ENCODE measurements at regions not wholly inside any gene's neighbourhood (a gene's known extent, or its start where the extent isn't known, plus 50 kb on each side); places are given as distances from the start of the nearest gene placed in this dataset.

DNA sequence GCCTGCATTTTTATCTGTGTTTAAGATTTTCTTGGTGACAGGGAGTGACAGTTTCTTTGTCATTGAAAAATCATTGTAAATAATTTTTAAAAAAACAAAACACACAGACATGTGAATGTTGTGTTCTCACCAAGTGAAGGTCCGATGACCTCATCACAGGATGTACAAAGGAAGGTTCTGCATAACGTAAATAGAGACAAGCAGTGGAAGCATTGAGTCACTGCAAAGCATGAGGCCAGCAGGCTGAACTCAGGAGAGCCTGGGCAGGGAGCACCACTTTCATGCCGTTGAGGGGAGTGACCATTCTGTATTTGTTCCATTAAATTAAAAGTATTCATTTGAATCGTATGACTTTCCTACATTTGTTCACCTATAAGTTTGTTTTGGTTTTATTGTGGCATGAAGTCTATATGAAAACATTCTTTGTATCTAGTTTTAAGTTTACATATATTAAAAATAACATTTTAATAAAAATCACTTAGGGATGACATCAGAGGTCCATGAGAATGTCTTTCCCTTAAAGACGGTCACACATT, 70.4 kb upstream of the TLE1 start:
- no peak overlapping the region for H3K4me3 ChIP-seq (ENCODE audit: low read length)
- peak; percentile 78 for DNase-seq (ENCODE audit: low read depth)
- TF ChIP-seq, protein P1, sequence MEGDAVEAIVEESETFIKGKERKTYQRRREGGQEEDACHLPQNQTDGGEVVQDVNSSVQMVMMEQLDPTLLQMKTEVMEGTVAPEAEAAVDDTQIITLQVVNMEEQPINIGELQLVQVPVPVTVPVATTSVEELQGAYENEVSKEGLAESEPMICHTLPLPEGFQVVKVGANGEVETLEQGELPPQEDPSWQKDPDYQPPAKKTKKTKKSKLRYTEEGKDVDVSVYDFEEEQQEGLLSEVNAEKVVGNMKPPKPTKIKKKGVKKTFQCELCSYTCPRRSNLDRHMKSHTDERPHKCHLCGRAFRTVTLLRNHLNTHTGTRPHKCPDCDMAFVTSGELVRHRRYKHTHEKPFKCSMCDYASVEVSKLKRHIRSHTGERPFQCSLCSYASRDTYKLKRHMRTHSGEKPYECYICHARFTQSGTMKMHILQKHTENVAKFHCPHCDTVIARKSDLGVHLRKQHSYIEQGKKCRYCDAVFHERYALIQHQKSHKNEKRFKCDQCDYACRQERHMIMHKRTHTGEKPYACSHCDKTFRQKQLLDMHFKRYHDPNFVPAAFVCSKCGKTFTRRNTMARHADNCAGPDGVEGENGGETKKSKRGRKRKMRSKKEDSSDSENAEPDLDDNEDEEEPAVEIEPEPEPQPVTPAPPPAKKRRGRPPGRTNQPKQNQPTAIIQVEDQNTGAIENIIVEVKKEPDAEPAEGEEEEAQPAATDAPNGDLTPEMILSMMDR (IDR thresholded peaks at IDR 0.05; ENCODE audit: insufficient read depth, low read depth, low read length, missing control alignments): no peak

DNA sequence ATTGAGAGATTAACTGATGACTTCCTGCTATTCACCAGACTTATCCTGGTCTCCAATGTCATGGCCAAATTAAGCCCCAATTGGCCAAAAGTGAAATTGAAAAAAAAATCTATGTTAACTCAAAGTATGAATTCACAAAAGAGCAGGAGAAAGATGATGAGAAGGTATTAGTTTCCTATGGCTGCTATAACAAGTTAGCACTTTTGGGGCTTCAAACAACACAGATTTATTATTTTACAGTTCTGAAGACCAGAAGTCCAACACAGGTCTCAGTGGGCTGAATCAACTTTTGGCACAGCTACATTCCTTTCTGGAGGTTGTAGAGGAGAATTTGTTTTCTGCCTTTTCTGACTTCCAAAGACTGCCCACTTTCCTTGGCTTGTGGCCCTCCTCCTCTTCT, 78.6 kb upstream of the TLE1 start:
- TF ChIP-seq, protein P1 (IDR thresholded peaks at IDR 0.05; ENCODE audit: insufficient read depth, low read depth, low read length, missing control alignments): no peak
- no peak overlapping the region for H3K4me3 ChIP-seq (ENCODE audit: low read length)
- no peak for DNase-seq (ENCODE audit: low read depth)

DNA sequence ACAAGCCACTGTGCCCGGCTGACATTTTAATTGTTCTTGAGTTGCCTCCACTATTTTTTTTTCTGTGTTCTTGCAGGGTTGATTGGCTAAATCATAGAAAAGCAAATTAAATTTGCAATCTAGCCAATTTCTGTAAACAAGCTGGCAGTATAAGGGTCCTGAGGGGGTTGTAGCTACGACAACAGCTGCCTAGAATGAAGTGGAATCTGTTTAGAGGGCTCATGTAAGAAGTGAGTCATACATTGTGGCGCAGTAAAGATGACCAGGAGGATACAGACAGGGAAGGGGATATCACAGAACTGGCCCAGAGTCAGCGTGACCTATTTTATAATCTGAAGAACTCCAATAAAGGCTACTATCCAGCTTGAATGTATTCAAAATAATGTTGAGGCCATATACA, 82.2 kb upstream of the TLE1 start:
- no peak overlapping the region for H3K4me3 ChIP-seq (ENCODE audit: low read length)
- DNase-seq (ENCODE audit: low read depth): no peak
- TF ChIP-seq, protein P1 (IDR thresholded peaks at IDR 0.05; ENCODE audit: insufficient read depth, low read depth, low read length, missing control alignments): no peak

DNA sequence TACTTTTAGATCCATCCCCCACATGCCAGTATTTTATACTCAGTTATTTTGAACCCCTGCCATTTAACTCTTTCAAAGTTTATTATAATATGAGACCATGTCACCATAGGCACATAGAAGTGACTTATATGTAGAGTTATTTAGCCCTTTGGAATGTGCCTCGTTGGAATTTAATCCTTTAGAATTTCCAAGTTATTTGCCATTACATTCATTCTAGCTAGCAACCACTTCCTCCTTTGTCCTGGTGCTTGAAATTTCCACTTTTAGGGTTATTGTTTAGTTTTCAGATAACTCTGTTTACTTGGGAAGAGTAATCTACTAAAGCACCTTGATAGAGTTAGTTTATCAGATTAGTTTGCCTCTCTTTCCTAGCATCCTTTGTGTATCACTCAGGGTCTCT, 82.8 kb upstream of the TLE1 start:
- no peak overlapping the region for H3K4me3 ChIP-seq (ENCODE audit: low read length)
- DNase-seq (ENCODE audit: low read depth): no peak
- TF ChIP-seq, protein P1 (IDR thresholded peaks at IDR 0.05; ENCODE audit: insufficient read depth, low read depth, low read length, missing control alignments): no peak

DNA sequence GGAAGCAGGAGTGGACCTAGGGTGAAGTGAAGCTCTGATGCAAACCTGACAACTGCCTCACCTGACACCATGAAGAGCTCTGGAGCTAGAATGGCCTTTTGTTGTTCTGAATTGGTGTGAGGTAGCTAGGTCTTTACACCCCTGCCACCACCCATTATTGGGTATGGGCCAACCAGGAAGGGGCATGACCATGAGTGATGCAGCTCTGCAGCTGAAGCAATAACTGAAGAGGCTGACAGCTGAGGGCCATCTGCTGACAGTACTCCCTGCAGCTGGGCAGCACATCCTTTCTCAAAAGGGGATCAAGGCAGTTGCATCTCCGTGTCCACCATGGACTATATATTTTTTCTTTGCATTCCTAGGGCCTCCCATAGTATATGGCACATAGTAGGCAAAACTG, 87.0 kb upstream of the TLE1 start:
- no peak overlapping the region for H3K4me3 ChIP-seq (ENCODE audit: low read length)
- TF ChIP-seq, protein P1 (IDR thresholded peaks at IDR 0.05; ENCODE audit: insufficient read depth, low read depth, low read length, missing control alignments): no peak
- DNase-seq (ENCODE audit: low read depth): peak; percentile 34

DNA sequence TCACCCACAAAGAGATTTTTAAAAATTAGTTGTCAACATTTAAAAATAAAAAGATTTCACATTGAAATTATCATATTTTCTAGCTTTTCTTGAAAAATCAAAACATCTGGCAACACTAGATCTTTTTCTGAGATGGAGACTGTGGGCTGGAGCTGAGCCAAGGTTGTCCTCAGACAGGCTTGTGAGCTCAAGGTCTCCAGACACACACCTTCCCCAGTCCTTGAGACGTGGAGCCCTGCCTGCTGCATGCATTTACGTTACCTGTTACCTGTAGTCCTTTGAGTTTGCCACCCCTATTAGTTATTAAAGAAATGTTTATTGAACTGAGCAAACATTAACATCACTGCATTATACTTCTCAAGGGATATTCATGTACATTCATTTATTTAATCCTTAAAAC, 87.5 kb upstream of the TLE1 start:
- no peak overlapping the region for H3K4me3 ChIP-seq (ENCODE audit: low read length)
- no peak for DNase-seq (ENCODE audit: low read depth)
- TF ChIP-seq, protein P1 (IDR thresholded peaks at IDR 0.05; ENCODE audit: insufficient read depth, low read depth, low read length, missing control alignments): no peak

DNA sequence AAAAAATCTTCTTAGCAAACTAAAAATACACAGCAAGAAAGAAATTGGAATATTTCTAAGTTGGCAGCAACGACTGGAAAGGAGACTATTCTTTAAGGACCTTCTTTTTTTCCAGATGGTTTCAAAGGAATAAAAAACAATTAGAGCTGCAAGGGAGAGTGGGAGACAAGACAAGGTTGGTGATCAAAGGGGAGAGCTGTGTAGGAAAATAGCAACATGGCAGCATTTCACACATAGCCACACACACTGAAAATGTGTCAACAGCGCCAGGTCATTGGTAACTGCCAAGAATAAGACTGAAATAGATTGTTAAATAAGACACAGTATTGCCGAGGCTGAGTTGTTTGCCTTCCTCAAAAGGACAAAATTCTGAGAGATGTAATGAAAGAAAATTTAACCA, 88.1 kb upstream of the TLE1 start:
- TF ChIP-seq, protein P1 (IDR thresholded peaks at IDR 0.05; ENCODE audit: insufficient read depth, low read depth, low read length, missing control alignments): no peak
- DNase-seq (ENCODE audit: low read depth): no peak
- no peak overlapping the region for H3K4me3 ChIP-seq (ENCODE audit: low read length)
